Panc1 (cell line): ENCODE measurements at regions not wholly inside any gene's neighbourhood (a gene's known extent, or its start where the extent isn't known, plus 50 kb on each side); places are given as distances from the start of the nearest gene placed in this dataset.

ENCODE experiments used
- ATAC-seq: fragments of 200-7000 bp; cut with Tn5 transposase; 2 replicates; pipeline ENCODE4 v1.9.1; 2020; ENCODE audit warnings: mild to moderate bottlenecking, moderate library complexity
- BruUV-seq: library from RNA; stranded (reverse); fragments of 400-500 nt; replicated peaks from 2 replicates; lab custom pipeline; 2021; lab: Mats Ljungman, UMichigan
- CTCF ChIA-PET: fragments of 300-600 bp; sonication (Branson Sonifier 250); formaldehyde crosslinking; loops from one replicate; lab custom pipeline; 2022; ENCODE audit warnings: antibody characterized with exemption; lab: Charles Lee
- POLR2A ChIA-PET: fragments of 300-600 bp; sonication (Branson Sonifier 250); formaldehyde crosslinking; loops from one replicate; lab custom pipeline; 2022; ENCODE audit warnings: antibody characterized with exemption; lab: Charles Lee
- DNase-seq: peaks from one replicate; pipeline ENCODE4 v3.0.0-alpha.2; 2010; ENCODE audit warnings: low read depth, low spot score
- H3K27ac ChIP-seq: 2 replicates; pipeline ENCODE4 v1.5.1; 2011; ENCODE audit warnings: mild to moderate bottlenecking, low read length, inconsistent platforms
- H3K27me3 ChIP-seq: fragments of 200-500 bp; sonication (Bioruptor generic); 2 replicates; pipeline ENCODE4 v1.6.0; 2014; ENCODE audit warnings: low read length, inconsistent platforms; ENCODE audit not compliant: control insufficient read depth, insufficient read depth
- H3K36me3 ChIP-seq: fragments of 200-500 bp; sonication (Bioruptor generic); 2 replicates; pipeline ENCODE4 v1.5.1; 2014; ENCODE audit warnings: inconsistent platforms, mild to moderate bottlenecking, low read length, moderate library complexity; ENCODE audit not compliant: control insufficient read depth, insufficient read depth
- H3K4me1 ChIP-seq: 2 replicates; pipeline ENCODE4 v1.5.1; 2011; ENCODE audit warnings: inconsistent platforms, mild to moderate bottlenecking, low read length, moderate library complexity; ENCODE audit not compliant: control insufficient read depth, insufficient read depth
- H3K4me3 ChIP-seq, 2 experiments: 2 replicates each; pipeline ENCODE4 v1.5.1; 2011 to 2012; ENCODE audit warnings: low read depth in 2 of 2, low read length in 2 of 2, mild to moderate bottlenecking in 2 of 2, inconsistent platforms in 1 of 2, moderate library complexity in 1 of 2
- H3K9me3 ChIP-seq: fragments of 200-500 bp; sonication (Bioruptor generic); 2 replicates; pipeline ENCODE4 v1.5.1; 2014; ENCODE audit warnings: low read depth, mild to moderate bottlenecking, inconsistent platforms, low read length, moderate library complexity; ENCODE audit not compliant: control insufficient read depth, insufficient read depth
- POLR2AphosphoS5 ChIP-seq: IDR thresholded peaks from 2 replicates; pipeline ENCODE4 v1.6.1; 2012; ENCODE audit warnings: mild to moderate bottlenecking, low read depth, low read length, moderate library complexity
- REST ChIP-seq, 2 experiments: IDR thresholded peaks; 2 replicates each; pipeline ENCODE4 v1.6.1; 2011 to 2012; ENCODE audit warnings: low read depth in 2 of 2, control low read depth in 1 of 2, low read length in 1 of 2, mild to moderate bottlenecking in 1 of 2, moderate library complexity in 1 of 2; ENCODE audit not compliant: insufficient read depth in 1 of 2
- SIN3A ChIP-seq: IDR thresholded peaks from 2 replicates; pipeline ENCODE4 v1.6.1; 2012; ENCODE audit warnings: low read depth, mild to moderate bottlenecking, low read length, moderate library complexity, borderline replicate concordance; ENCODE audit not compliant: insufficient read depth
- TCF7L2 ChIP-seq: IDR thresholded peaks from 2 replicates; pipeline ENCODE4 v1.6.1; 2011; ENCODE audit warnings: mild to moderate bottlenecking, low read depth, low read length, inconsistent platforms
- in situ Hi-C: cut with HindIII; loops from 2 replicates; pipeline ENCODE4 v1.10.0; 2016; ENCODE audit warnings: low sequenced_read_pairs, low pct_unique_long_range_greater_than_20kb
- intact Hi-C: fragments of 100-400 bp; cut with micrococcal nuclease; formaldehyde crosslinking; loops from one replicate; pipeline ENCODE4 v1.10.0; 2022; ENCODE audit not compliant: unreplicated experiment
- TF ChIP-seq, protein P1 (sequence below): fragments of 450-650 bp; IDR thresholded peaks from 2 replicates; pipeline ENCODE4 v1.5.1; 2017; ENCODE audit warnings: mild to moderate bottlenecking

GRCh38 chr20:22423190-22423832 is 161.1 kb downstream of the FOXA2 start:
- intact Hi-C loops (no loop called here), in situ Hi-C loops (no loop called here)
- ATAC-seq: no peak
- POLR2A ChIA-PET: no interaction called here
- Histone ChIP-seq H3K4me1 (no peaks in the 10 kb centered on the region), H3K36me3 (no peaks in the 10 kb centered on the region), H3K27me3 (no peaks in the 10 kb centered on the region), H3K4me3 (no peak overlapping the region), H3K9me3 (no peaks in the 10 kb centered on the region; the same call in 1 of the 2 replicates), H3K27ac (no peak overlapping the region)
- no peak for TF ChIP-seq TCF7L2
- TF ChIP-seq, protein P1, sequence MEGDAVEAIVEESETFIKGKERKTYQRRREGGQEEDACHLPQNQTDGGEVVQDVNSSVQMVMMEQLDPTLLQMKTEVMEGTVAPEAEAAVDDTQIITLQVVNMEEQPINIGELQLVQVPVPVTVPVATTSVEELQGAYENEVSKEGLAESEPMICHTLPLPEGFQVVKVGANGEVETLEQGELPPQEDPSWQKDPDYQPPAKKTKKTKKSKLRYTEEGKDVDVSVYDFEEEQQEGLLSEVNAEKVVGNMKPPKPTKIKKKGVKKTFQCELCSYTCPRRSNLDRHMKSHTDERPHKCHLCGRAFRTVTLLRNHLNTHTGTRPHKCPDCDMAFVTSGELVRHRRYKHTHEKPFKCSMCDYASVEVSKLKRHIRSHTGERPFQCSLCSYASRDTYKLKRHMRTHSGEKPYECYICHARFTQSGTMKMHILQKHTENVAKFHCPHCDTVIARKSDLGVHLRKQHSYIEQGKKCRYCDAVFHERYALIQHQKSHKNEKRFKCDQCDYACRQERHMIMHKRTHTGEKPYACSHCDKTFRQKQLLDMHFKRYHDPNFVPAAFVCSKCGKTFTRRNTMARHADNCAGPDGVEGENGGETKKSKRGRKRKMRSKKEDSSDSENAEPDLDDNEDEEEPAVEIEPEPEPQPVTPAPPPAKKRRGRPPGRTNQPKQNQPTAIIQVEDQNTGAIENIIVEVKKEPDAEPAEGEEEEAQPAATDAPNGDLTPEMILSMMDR: no peak
- TF ChIP-seq REST (IDR thresholded peaks at IDR 0.05; ENCODE audit: insufficient read depth in 1 of 2, low read depth in 2 of 2, low read length in 1 of 2): no peak
- TF ChIP-seq SIN3A: no peak
- TF ChIP-seq POLR2AphosphoS5: no peak
- no peak for DNase-seq
- BruUV-seq: no TSS peak
- CTCF ChIA-PET: no interaction called here

- ATAC-seq: no peak
- Histone ChIP-seq H3K36me3 (no peaks in the 10 kb centered on the region), H3K4me3 (no peak overlapping the region), H3K27ac (no peak overlapping the region), H3K27me3 (no peaks in the 10 kb centered on the region), H3K9me3 (no peaks in the 10 kb centered on the region), H3K4me1 (no peaks in the 10 kb centered on the region)
- POLR2A ChIA-PET: no interaction called here
- in situ Hi-C loops (no loop called here), intact Hi-C loops (no loop called here)
- DNase-seq: no peak
- CTCF ChIA-PET: no interaction called here
- TF ChIP-seq SIN3A (no peak), TCF7L2 (no peak), POLR2AphosphoS5 (no peak), REST (IDR thresholded peaks at IDR 0.05; ENCODE audit: insufficient read depth in 1 of 2, low read depth in 2 of 2, low read length in 1 of 2) (no peak)
- TF ChIP-seq, protein P1: no peak
- BruUV-seq: no TSS peak
Measured at GRCh38 chr20:22420116-22420598, 164.2 kb downstream of the FOXA2 start.
